Calu3 (cell line): ENCODE measurements at regions not wholly inside any gene's neighbourhood (a gene's known extent, or its start where the extent isn't known, plus 50 kb on each side); places are given as distances from the start of the nearest gene placed in this dataset.

Experiments used
- BruUV-seq: library from RNA; stranded (reverse); fragments of 400-500 nt; replicated peaks from 2 replicates; lab custom pipeline; 2021; lab: Mats Ljungman, UMichigan
- CTCF ChIA-PET: fragments of 300-600 bp; sonication (Branson Sonifier 250); formaldehyde crosslinking; loops from one replicate; lab custom pipeline; 2022; ENCODE audit warnings: antibody characterized with exemption; lab: Charles Lee
- DNase-seq: peaks from one replicate; pipeline ENCODE4 v3.0.0; 2022
- H3K27ac Mint-ChIP-seq: one replicate; pipeline ENCODE4 v1.8.0; 2022; ENCODE audit warnings: mixed read lengths; ENCODE audit not compliant: unreplicated experiment
- H3K27me3 Mint-ChIP-seq: one replicate; pipeline ENCODE4 v1.8.0; 2022; ENCODE audit warnings: mixed read lengths; ENCODE audit not compliant: unreplicated experiment
- H3K36me3 Mint-ChIP-seq: one replicate; pipeline ENCODE4 v1.8.0; 2022; ENCODE audit warnings: mild to moderate bottlenecking, moderate library complexity, mixed read lengths; ENCODE audit not compliant: insufficient read depth, unreplicated experiment
- H3K4me1 Mint-ChIP-seq: one replicate; pipeline ENCODE4 v1.8.0; 2022; ENCODE audit warnings: mild to moderate bottlenecking, low read depth, mixed read lengths; ENCODE audit not compliant: unreplicated experiment
- H3K4me3 Mint-ChIP-seq: one replicate; pipeline ENCODE4 v1.8.0; 2022; ENCODE audit warnings: mild to moderate bottlenecking, low read depth, moderate library complexity, mixed read lengths; ENCODE audit not compliant: unreplicated experiment
- H3K9me3 Mint-ChIP-seq: one replicate; pipeline ENCODE4 v1.8.0; 2022; ENCODE audit warnings: low read depth, mixed read lengths; ENCODE audit not compliant: unreplicated experiment
- intact Hi-C: fragments of 100-400 bp; cut with micrococcal nuclease; formaldehyde crosslinking; loops from one replicate; pipeline ENCODE4 v1.10.0; 2022; ENCODE audit not compliant: unreplicated experiment
- TF ChIP-seq, protein P1 (sequence below): fragments of 200-600 bp; IDR thresholded peaks from one replicate; pipeline ENCODE4 v1.8.0; 2022; ENCODE audit warnings: antibody characterized with exemption; ENCODE audit not compliant: unreplicated experiment

DNA sequence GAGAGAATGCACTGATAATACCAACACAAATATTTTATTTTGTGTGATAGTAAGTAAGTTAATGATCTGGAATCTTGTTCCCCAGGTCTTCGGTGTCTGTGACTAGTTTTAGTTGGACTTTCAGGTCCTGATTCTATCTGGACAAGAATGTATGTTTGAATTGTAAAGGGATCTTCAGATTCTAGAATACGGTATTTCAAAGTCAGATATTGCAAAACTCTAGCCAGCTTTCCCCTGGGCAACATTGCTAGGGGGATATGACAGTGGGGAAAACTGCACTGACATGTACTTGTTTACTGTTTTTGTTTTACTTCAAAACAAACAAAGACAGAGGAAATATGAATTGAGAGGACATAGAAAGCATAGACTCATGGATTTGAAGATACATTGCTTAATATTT is 489.0 kb downstream of the FAM133A start:
- DNase-seq, result no peak
- H3K9me3 Mint-ChIP-seq, result peaks cover 24% of the 10 kb centered on the region
- BruUV-seq, result no TSS peak
- TF ChIP-seq, protein P1, sequence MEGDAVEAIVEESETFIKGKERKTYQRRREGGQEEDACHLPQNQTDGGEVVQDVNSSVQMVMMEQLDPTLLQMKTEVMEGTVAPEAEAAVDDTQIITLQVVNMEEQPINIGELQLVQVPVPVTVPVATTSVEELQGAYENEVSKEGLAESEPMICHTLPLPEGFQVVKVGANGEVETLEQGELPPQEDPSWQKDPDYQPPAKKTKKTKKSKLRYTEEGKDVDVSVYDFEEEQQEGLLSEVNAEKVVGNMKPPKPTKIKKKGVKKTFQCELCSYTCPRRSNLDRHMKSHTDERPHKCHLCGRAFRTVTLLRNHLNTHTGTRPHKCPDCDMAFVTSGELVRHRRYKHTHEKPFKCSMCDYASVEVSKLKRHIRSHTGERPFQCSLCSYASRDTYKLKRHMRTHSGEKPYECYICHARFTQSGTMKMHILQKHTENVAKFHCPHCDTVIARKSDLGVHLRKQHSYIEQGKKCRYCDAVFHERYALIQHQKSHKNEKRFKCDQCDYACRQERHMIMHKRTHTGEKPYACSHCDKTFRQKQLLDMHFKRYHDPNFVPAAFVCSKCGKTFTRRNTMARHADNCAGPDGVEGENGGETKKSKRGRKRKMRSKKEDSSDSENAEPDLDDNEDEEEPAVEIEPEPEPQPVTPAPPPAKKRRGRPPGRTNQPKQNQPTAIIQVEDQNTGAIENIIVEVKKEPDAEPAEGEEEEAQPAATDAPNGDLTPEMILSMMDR, result no peak
- CTCF ChIA-PET, result no interaction called here
- no peak overlapping the region for H3K4me3 Mint-ChIP-seq
- intact Hi-C loops, result no loop called here
- no peak overlapping the region for H3K27ac Mint-ChIP-seq
- H3K4me1 Mint-ChIP-seq, result no peaks in the 10 kb centered on the region
- H3K27me3 Mint-ChIP-seq, result no peaks in the 10 kb centered on the region
- H3K36me3 Mint-ChIP-seq, result no peaks in the 10 kb centered on the region

DNA sequence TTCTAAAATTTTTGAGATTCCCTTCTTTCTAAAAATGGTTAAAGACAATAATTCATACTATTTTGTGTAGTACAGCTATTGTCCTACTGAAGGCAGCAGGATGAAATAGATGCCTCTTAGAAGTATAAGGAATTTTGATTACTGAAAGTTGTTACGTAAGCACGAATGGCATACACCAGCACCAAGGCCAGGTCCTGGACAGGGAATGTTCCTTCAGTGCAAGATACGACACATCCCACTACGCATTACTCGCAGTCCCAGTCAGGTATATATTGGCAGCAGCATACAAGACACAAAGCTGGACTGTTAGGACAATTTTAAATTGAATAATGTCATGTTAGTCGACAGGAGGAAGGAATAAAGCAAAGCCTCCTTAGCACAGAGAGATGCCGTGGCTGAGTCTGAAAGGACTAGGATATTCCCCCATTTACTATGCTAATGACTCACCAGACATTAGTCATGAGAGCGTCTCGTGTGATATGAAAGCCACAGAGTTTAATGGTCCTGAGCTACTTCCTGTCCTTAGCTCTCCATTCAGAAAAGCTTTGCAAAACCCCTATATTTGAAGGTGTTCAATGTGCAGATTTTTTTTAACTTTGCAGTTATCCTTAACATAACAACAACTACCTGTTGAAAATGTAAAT is 504.3 kb downstream of the FAM133A start:
- TF ChIP-seq, protein P1, result no peak
- BruUV-seq, result no TSS peak

DNA sequence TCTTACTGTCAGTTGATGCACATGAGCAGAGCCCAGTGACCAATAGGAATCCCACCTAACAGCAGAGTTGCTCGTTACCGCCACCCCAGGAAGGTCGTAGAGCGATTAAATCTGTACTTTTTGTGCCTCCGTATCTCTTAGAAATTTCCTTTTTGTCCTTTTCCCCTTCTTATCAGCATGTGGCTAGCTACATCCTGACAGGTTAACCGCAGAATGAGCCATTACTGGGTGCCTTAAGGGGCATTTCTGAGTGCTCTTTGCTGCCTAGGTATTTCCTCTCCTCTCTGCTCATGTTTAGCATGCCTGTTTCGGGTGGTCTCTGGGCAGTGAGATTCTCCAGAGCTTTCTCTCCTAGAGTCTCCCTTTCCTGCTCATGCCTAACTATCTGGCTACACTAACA is 530.5 kb downstream of the FAM133A start:
- H3K4me1 Mint-ChIP-seq, result no peaks in the 10 kb centered on the region
- CTCF ChIA-PET, result no interaction called here
- H3K36me3 Mint-ChIP-seq, result no peaks in the 10 kb centered on the region
- TF ChIP-seq, protein P1, result no peak
- intact Hi-C loops, result no loop called here
- no peak for DNase-seq
- BruUV-seq, result no TSS peak
- H3K9me3 Mint-ChIP-seq, result peaks cover 2% of the 10 kb centered on the region
- H3K27me3 Mint-ChIP-seq, result no peaks in the 10 kb centered on the region
- no peak overlapping the region for H3K4me3 Mint-ChIP-seq
- no peak overlapping the region for H3K27ac Mint-ChIP-seq

More for the DNA sequence above, 504.3 kb downstream of the FAM133A start:
- no peaks in the 10 kb centered on the region for H3K36me3 Mint-ChIP-seq
- no peaks in the 10 kb centered on the region for H3K4me1 Mint-ChIP-seq
- peaks cover 16% of the 10 kb centered on the region for H3K9me3 Mint-ChIP-seq
- DNase-seq, result no peak
- no peak overlapping the region for H3K27ac Mint-ChIP-seq
- CTCF ChIA-PET, result no interaction called here
- no peaks in the 10 kb centered on the region for H3K27me3 Mint-ChIP-seq
- H3K4me3 Mint-ChIP-seq, result no peak overlapping the region
- intact Hi-C loops, result no loop called here

DNA sequence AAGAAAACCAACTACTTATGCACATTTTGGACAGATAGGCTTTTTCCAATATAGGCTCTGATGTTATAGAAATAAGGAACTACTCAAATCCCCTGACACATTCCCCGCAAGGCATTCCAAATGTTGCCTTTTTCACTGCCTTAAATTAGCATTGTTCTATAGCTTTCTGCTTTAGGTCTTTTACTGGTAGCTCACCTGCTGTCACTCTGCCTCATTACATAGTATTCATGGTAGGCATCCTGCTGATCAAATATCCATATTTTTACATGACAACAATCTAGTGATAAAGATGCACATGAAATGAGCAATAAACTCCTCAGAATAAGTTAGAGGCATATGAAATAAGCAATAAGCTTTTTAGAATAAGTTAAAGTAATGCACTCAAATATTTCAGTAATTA is 542.7 kb downstream of the FAM133A start:
- intact Hi-C loops, result no loop called here
- H3K9me3 Mint-ChIP-seq, result no peaks in the 10 kb centered on the region
- no peaks in the 10 kb centered on the region for H3K36me3 Mint-ChIP-seq
- no peak overlapping the region for H3K4me3 Mint-ChIP-seq
- no peaks in the 10 kb centered on the region for H3K4me1 Mint-ChIP-seq
- CTCF ChIA-PET, result no interaction called here
- no peak for DNase-seq
- no TSS peak for BruUV-seq
- TF ChIP-seq, protein P1, result no peak
- no peak overlapping the region for H3K27ac Mint-ChIP-seq
- H3K27me3 Mint-ChIP-seq, result no peaks in the 10 kb centered on the region
